WTC11 (cell line): ENCODE measurements at regions not wholly inside any gene's neighbourhood (a gene's known extent, or its start where the extent isn't known, plus 50 kb on each side); places are given as distances from the start of the nearest gene placed in this dataset.

Experiments used
- ATAC-seq: fragments of 200-7000 bp; cut with Tn5 transposase; 2 replicates; pipeline ENCODE4 v1.10.0; 2021; ENCODE audit warnings: mild to moderate bottlenecking, moderate library complexity
- CTCF ChIA-PET: fragments of 300-600 bp; sonication (Branson Sonifier 250); formaldehyde crosslinking; loops from one replicate; lab custom pipeline; 2021; ENCODE audit warnings: antibody characterized with exemption; lab: Charles Lee
- POLR2A ChIA-PET: fragments of 350-600 bp; sonication (Branson Sonifier 250); formaldehyde crosslinking; loops from one replicate; lab custom pipeline; 2021; ENCODE audit warnings: antibody characterized with exemption; lab: Charles Lee
- DNase-seq: peaks from one replicate; pipeline ENCODE4 v3.0.0; 2021; ENCODE audit warnings: low spot score
- H3K27ac Mint-ChIP-seq: 2 replicates; pipeline ENCODE4 v1.8.0; 2021; ENCODE audit warnings: mixed read lengths
- H3K27me3 Mint-ChIP-seq: 2 replicates; pipeline ENCODE4 v1.8.0; 2021; ENCODE audit warnings: low read depth, mild to moderate bottlenecking, moderate library complexity, mixed read lengths
- H3K36me3 Mint-ChIP-seq: 2 replicates; pipeline ENCODE4 v1.8.0; 2021; ENCODE audit warnings: mixed read lengths
- H3K4me1 Mint-ChIP-seq: 2 replicates; pipeline ENCODE4 v1.8.0; 2022; ENCODE audit warnings: mixed read lengths
- H3K4me3 Mint-ChIP-seq: 2 replicates; pipeline ENCODE4 v1.8.0; 2021; ENCODE audit warnings: mild to moderate bottlenecking, moderate library complexity, mixed read lengths
- H3K9me3 Mint-ChIP-seq: 2 replicates; pipeline ENCODE4 v1.8.0; 2021; ENCODE audit warnings: mixed read lengths
- ATF6 ChIP-seq: sonication (generic); formaldehyde crosslinking; IDR thresholded peaks from 2 replicates; pipeline ENCODE4 v1.8.1; 2023; ENCODE audit warnings: mild to moderate bottlenecking, missing genetic modification reagents
- CREB1 ChIP-seq: sonication (generic); formaldehyde crosslinking; IDR thresholded peaks from 2 replicates; pipeline ENCODE4 v1.8.0; 2023; ENCODE audit warnings: mild to moderate bottlenecking, missing genetic modification reagents
- GABPB1 ChIP-seq: sonication (generic); formaldehyde crosslinking; IDR thresholded peaks from 2 replicates; pipeline ENCODE4 v1.8.1; 2023; ENCODE audit warnings: mild to moderate bottlenecking, missing genetic modification reagents
- HMGA2 ChIP-seq: fragments of 250-450 bp; sonication (Bioruptor Pico); IDR thresholded peaks from 2 replicates; pipeline ENCODE4 v1.4.0; 2021; ENCODE audit warnings: mild to moderate bottlenecking, moderate library complexity
- HMGXB4 ChIP-seq: sonication (generic); formaldehyde crosslinking; IDR thresholded peaks from 2 replicates; pipeline ENCODE4 v1.8.1; 2023; ENCODE audit warnings: mild to moderate bottlenecking, moderate library complexity, missing genetic modification reagents
- NR3C1 ChIP-seq: sonication (generic); formaldehyde crosslinking; conservative IDR thresholded peaks from 2 replicates; pipeline ENCODE4 v1.8.1; 2023; ENCODE audit warnings: low read depth, mild to moderate bottlenecking, missing genetic modification reagents
- OVOL2 ChIP-seq: fragments of 250-450 bp; sonication (Bioruptor Pico); IDR thresholded peaks from 2 replicates; pipeline ENCODE4 v1.9.0; 2021; ENCODE audit warnings: mild to moderate bottlenecking, borderline replicate concordance
- PRDM15 ChIP-seq: sonication (generic); formaldehyde crosslinking; IDR thresholded peaks from 2 replicates; pipeline ENCODE4 v1.8.0; 2022; ENCODE audit warnings: missing genetic modification reagents
- TP53 ChIP-seq: sonication (generic); formaldehyde crosslinking; IDR thresholded peaks from 2 replicates; pipeline ENCODE4 v1.8.1; 2023; ENCODE audit warnings: mild to moderate bottlenecking, missing genetic modification reagents
- USF1 ChIP-seq: sonication (generic); formaldehyde crosslinking; IDR thresholded peaks from 2 replicates; pipeline ENCODE4 v1.8.0; 2022; ENCODE audit warnings: mild to moderate bottlenecking, missing genetic modification reagents
- USF2 ChIP-seq: sonication (generic); formaldehyde crosslinking; IDR thresholded peaks from 2 replicates; pipeline ENCODE4 v1.8.1; 2023; ENCODE audit warnings: mild to moderate bottlenecking, missing genetic modification reagents, moderate library complexity
- ZNF121 ChIP-seq: sonication (generic); formaldehyde crosslinking; IDR thresholded peaks from 2 replicates; pipeline ENCODE4 v1.8.0; 2023; ENCODE audit warnings: missing genetic modification reagents
- ZNF138 ChIP-seq: sonication (generic); formaldehyde crosslinking; conservative IDR thresholded peaks from 2 replicates; pipeline ENCODE4 v1.8.1; 2022; ENCODE audit warnings: mild to moderate bottlenecking, moderate library complexity, missing genetic modification reagents
- ZNF396 ChIP-seq: fragments of 250-450 bp; sonication (Bioruptor Pico); IDR thresholded peaks from 2 replicates; pipeline ENCODE4 v1.8.0; 2021; ENCODE audit warnings: mild to moderate bottlenecking, moderate library complexity, borderline replicate concordance
- ZNF671 ChIP-seq: fragments of 250-450 bp; sonication (Bioruptor Pico); IDR thresholded peaks from 2 replicates; pipeline ENCODE4 v1.8.0; 2021; ENCODE audit warnings: mild to moderate bottlenecking
- TF ChIP-seq, protein P1 (sequence below): sonication (generic); formaldehyde crosslinking; IDR thresholded peaks from 2 replicates; pipeline ENCODE4 v1.8.1; 2022; ENCODE audit warnings: mild to moderate bottlenecking, missing genetic modification reagents, moderate library complexity, borderline replicate concordance

GRCh38 chr2:16932826-16933225, 267.2 kb upstream of the CYRIA start (continued):
- no peak for TF ChIP-seq HMGXB4 (CRISPR knock-in tag)
- no peak for TF ChIP-seq ZNF396 (CRISPR knock-in tag)
- TF ChIP-seq, protein P1, sequence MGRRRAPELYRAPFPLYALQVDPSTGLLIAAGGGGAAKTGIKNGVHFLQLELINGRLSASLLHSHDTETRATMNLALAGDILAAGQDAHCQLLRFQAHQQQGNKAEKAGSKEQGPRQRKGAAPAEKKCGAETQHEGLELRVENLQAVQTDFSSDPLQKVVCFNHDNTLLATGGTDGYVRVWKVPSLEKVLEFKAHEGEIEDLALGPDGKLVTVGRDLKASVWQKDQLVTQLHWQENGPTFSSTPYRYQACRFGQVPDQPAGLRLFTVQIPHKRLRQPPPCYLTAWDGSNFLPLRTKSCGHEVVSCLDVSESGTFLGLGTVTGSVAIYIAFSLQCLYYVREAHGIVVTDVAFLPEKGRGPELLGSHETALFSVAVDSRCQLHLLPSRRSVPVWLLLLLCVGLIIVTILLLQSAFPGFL (CRISPR knock-in tag): no peak
- no peak for TF ChIP-seq USF2
- no peak for TF ChIP-seq CREB1
- TF ChIP-seq HMGA2 (CRISPR knock-in tag): no peak
- TF ChIP-seq TP53: no peak
- TF ChIP-seq OVOL2 (CRISPR knock-in tag): no peak
- no peak for TF ChIP-seq PRDM15
- TF ChIP-seq NR3C1: no peak

GRCh38 chr2:16931441-16931840, 265.8 kb upstream of the CYRIA start:
- no peak overlapping the region for H3K27ac Mint-ChIP-seq
- CTCF ChIA-PET: no interaction called here

More at GRCh38 chr2:16931441-16931840, 265.8 kb upstream of the CYRIA start:
- Mint-ChIP-seq H3K36me3 (no peaks in the 10 kb centered on the region), H3K4me3 (no peak overlapping the region), H3K9me3 (no peaks in the 10 kb centered on the region), H3K27me3 (no peaks in the 10 kb centered on the region), H3K4me1 (peaks cover 7% of the 10 kb centered on the region; the same call in 1 of the 2 replicates)
- TF ChIP-seq USF1 (CRISPR knock-in tag) (no peak), ZNF121 (no peak), ZNF138 (CRISPR knock-in tag) (no peak), ZNF671 (no peak), GABPB1 (CRISPR knock-in tag) (no peak), ATF6 (CRISPR knock-in tag) (no peak), OVOL2 (CRISPR knock-in tag) (no peak)
- DNase-seq (no peak), ATAC-seq (peak; percentile 20; the same call in 1 of the 2 replicates)
- POLR2A ChIA-PET: no interaction called here
